Esophagus muscularis mucosa (tissue), 3 donors: ENCODE measurements at regions not wholly inside any gene's neighbourhood (a gene's known extent, or its start where the extent isn't known, plus 50 kb on each side); places are given as distances from the start of the nearest gene placed in this dataset.

Experiments used
- POLR2A ChIP-seq: fragments of 450-650 bp; IDR thresholded peaks from one replicate; pipeline ENCODE4 v1.6.1; 2017; ENCODE audit warnings: antibody characterized with exemption, moderate library complexity, mild to moderate bottlenecking, low read depth
- POLR2AphosphoS5 ChIP-seq, 2 donors: sonication (generic); formaldehyde crosslinking; IDR thresholded peaks; one replicate each; pipeline ENCODE4 v1.6.1; 2017; ENCODE audit warnings: antibody characterized with exemption in 2 of 2
- TF ChIP-seq, protein P1 (sequence below), 3 experiments: fragments of 200-600 bp in 2 of 3; fragments of 450-650 bp in 1 of 3; sonication (generic) in 2 of 3; IDR thresholded peaks; one replicate each; pipeline ENCODE4 v1.5.1; 2017 to 2019; ENCODE audit warnings: antibody characterized with exemption in 3 of 3, mild to moderate bottlenecking in 2 of 3, moderate library complexity in 1 of 3

DNA sequence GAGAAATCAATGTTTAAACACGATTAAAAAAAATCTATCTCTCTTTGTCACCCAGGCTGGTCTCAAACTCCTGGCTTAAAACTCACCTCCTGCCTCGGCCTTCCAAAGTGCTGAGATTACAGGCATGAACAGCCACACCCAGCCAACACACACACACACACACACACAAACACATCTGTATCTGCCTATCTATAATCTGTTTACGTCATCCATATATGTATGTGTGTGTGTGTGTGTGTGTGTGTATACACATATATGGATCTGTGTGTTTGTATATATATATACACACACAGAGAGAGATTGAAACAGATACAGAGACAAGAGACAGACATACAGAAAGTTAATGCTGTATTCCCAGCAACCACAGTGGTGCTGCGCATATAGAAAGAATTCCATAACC, 497.1 kb downstream of the DSC3 start:
- TF ChIP-seq POLR2A (no peak), POLR2AphosphoS5 (IDR thresholded peaks at IDR 0.05) (no peak)
- TF ChIP-seq, protein P1, sequence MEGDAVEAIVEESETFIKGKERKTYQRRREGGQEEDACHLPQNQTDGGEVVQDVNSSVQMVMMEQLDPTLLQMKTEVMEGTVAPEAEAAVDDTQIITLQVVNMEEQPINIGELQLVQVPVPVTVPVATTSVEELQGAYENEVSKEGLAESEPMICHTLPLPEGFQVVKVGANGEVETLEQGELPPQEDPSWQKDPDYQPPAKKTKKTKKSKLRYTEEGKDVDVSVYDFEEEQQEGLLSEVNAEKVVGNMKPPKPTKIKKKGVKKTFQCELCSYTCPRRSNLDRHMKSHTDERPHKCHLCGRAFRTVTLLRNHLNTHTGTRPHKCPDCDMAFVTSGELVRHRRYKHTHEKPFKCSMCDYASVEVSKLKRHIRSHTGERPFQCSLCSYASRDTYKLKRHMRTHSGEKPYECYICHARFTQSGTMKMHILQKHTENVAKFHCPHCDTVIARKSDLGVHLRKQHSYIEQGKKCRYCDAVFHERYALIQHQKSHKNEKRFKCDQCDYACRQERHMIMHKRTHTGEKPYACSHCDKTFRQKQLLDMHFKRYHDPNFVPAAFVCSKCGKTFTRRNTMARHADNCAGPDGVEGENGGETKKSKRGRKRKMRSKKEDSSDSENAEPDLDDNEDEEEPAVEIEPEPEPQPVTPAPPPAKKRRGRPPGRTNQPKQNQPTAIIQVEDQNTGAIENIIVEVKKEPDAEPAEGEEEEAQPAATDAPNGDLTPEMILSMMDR (IDR thresholded peaks at IDR 0.05), result no peak
